ENCODE measurements at regions not wholly inside any gene's neighbourhood (a gene's known extent, or its start where the extent isn't known, plus 50 kb on each side); places are given as distances from the start of the nearest gene placed in this dataset.

DNA sequence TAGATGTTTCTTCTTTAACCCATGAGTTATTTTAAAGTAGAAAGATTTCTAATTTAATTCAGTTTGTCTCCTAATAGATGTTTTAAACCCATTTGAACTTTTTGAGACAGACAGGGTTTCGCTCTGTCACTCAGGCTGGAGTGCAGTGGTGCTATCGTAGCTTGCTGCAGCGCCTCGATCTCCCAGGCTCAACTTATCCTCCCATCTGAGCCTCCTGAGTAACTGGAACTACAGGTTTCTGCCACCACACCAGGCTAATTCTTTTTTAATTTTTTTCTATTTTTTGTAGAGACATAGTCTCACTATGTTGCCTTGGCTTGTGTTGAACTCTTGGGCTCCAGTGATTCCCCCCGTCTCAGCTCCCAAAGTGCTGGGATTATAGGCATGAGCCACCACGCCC lies 53.0 kb upstream of the RAB18 start:
- no peak for DNase-seq

DNA sequence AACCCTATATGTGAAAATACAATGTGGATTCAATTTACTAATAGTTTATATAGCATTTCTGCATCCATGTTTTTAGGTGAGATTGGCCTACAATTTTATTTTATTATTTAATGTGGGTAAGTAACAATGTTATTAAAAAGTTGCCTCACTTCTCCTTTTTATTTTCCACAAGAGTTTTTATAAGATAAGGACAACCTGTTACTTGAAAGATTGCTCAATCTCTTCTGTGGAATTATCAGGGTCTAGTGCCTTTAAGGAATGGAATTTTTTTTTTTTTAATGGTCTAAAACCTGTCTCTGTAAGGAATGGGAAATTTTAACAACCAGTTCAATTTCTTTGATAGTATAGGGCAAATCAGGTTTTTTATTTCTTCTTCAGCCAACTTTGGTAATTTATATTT lies 53.9 kb upstream of the RAB18 start:
- no peak for DNase-seq

DNA sequence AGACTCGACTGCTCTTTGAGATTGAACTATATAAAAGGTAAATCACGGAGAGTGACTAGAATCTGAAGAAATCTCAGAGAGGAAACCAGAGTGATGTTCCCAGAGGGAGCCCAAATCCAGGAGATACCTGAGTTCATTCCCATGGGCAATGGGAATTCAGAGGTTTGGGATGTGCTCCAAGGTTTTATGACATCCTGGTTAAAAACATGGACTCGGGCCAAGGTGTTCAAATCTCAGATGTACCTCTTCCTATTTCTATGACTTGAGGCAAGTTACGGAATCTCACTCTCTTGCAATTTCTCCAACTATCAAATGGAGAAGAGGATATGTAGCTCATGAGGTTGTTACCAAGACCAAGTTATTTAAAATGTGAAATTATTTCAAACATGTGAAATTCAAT lies 54.5 kb upstream of the RAB18 start:
- no peak for DNase-seq

DNA sequence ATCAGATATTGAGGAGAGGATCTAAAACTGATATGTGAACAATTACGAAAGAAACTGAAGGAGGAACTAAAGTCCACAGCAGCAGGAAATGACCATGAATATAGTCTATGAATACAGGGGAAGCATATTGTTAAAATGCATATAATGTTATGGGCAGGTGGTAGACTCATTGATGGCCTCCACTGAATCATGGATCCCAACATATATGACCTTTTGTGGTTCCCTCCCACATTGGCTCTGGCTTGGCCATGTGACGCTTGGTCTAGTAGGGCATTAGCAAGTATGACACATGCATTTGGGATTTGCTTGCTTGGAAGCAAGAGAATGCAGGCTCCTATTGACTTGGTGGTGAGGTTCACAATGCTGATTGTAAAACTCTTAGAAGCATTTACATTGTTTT lies 55.2 kb upstream of the RAB18 start:
- no peak for DNase-seq

DNA sequence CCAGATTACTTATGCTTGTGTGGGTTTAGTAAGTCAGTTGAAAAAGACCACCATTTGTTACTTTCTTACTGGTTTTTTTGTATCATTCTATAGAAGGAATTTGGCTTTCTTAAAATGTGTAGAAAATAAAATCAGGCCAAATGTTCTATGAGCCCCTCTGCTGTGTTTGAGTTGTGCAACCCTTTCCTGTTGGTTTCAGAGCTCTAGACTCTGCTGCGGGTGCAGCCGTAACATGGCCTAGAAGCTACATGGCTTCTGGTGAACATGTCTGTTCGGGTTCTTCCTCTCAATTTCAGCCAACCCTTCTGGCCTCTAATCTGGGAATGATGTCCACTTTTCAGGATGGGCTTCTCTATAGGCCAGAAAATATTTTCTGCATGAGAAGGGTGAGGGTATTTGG lies 56.6 kb upstream of the RAB18 start:
- no peak for DNase-seq

DNA sequence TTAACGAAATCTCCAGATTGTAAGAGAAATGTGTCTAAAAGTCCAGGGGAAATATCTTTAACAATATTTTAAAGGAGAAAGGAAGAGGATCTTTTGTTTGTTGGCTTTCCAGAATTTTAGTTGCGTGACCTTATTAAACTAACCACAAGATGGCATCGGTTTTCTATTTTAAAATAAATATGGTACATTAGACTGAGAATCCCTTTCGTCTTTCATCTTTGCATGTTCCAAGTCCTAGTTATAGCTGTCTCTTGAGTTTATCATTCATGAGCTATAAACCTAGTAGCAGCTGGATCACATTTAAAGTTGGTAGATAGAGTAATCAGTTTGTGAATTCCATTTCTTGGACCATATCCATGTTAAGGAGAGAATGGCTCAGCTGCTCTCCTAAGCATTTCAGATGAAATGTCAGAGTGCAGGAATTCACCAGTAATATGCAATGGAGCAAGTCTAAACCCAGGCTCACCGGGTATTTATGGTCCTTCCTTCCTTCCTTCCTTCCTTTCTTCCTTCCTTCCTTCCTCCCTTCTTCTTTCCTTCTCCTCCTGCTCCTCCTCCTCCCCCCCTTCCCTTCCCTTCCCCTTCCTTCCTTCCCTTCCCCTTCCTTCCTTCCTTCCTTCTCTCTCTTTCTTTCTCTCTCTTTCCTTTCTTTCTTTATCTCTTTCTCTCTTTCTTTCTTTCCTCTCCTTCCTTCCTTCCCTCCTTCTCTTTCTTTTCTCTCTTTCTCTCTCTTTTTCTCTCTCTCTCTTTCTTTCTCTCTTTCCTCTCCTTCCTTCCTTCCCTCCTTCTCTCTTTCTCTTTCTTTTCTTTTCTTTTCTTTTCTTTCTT lies 57.8 kb upstream of the RAB18 start:
- no peak for DNase-seq

DNA sequence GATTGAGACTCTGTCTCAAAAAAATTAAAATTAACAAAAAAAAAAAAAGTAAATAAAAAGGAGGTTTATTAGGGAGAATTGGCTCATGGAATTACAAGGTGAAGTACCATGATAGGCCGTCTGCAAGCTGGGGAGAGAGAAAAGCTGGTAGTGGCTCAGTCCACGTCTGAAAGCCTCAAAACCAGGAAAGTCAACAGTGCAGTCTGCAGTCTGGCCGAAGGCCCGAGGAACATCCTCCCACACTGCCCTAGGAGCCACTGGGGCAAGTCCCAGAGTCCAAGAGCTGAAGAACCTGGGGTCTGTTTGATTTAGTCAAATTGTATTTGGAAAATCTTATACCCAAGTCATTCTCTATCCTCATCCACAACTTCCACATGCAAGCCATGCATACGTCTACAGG lies 59.0 kb upstream of the RAB18 start:
- DNase-seq = no peak

DNA sequence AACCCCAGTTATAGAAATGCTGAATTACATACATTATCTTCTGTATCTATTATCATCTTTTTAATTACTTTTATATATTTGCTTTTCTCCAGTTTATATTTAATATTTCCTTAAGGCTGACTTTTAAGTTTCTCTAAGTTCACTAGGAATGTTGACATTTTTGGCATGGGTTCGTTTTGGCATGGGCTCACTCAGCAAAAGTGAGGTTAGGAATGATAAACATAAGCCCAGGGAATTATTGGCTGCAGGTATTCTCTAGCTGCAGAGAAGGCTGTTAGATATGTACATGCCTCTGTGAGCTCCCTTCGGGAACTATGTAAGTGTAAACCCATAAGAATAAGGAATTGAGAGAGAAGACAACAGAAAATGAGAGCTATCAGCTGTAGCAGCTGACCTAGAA lies 63.6 kb upstream of the RAB18 start:
- DNase-seq = no peak

DNA sequence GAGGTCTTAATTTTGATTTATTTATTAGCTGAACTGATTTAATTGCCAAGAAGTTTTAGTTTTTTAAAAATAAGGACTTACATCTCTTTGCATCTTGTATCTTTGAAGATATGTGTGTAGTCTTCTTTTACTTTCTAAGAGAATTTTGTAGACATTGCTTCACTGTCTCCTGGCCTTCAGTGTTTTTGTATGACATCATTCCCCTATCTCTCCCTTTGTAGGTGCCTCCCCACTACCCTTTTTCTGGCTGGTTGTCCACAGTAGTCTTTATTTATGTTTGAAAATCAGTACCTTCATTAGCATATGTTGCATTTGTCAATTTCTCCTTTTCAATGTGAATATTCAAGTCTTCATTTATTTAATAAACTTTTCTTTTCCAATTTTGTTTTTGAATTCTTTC lies 64.1 kb upstream of the RAB18 start:
- no peak for DNase-seq

DNA sequence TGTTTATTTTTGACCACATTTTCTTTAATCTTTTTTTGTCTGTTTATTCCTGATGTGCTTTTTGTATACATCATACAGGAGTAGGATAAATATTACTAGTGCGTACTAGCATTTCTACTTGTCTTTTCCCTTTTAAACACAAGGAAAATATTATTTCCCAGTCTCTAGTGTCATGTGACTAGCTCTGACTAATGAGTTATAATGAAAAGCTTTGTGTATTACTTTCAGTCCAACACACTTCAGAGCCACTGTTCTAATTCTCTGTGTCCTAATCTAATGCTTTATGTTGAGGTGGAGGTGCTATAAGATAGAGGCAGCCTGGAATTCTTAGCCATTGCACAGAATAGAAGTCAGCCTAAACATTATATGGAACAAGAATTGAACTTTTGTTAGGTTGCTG lies 65.0 kb upstream of the RAB18 start:
- DNase-seq = no peak

DNA sequence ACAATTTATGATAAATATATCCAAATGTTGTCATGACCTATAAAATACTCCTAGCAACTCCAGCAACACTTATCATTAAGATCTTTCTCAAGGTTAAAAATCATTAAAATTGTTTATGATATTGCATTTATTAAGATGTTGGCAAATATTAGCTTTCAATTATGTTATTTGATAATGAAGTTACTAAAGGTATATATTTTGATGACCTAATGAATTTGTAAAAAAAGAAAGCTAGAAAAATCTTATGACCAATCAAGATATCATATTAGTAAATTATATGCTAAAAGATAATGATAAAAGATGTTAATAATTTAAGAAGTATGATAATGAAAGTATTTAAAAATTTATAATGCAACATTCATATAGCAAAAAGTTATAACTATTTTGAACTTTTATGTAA lies 66.3 kb upstream of the RAB18 start:
- DNase-seq = no peak

DNA sequence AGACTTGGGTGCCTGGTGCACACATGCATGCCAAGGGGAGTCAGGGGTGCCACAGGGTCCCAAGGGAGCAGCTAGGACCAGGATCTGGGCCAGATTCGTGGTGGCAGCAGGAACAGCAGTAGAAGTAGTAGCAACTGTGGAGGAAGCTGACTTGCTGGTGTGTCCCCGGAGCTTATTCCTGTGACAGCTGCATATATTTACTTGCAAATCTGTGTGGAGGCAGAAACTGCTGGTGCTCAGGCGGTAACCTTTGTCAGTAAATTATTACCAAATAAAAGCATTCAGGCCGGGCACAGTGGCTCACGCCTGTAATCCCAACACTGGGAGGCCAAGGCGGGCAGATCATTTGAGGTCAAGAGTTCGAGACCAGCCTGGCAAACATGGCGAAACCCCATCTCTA lies 67.4 kb upstream of the RAB18 start:
- no peak for DNase-seq

DNA sequence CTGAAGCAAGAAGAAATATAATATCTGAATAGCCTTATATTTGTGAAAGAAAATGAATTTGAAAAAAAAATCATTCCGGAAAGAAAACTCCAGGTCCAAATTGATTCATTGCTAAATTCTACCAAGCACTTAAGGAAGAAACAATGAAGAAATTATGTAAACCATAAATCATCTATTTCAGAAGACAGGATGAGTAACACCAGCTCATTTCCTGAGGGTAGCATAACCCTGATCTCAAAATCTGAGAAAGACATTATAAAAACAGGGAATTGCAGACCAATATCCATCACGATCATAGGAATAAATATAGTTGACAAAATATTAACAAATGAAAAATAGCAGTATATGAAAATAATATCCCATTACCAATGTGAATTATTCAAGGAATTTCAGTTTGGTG lies 70.1 kb upstream of the RAB18 start:
- no peak for DNase-seq

DNA sequence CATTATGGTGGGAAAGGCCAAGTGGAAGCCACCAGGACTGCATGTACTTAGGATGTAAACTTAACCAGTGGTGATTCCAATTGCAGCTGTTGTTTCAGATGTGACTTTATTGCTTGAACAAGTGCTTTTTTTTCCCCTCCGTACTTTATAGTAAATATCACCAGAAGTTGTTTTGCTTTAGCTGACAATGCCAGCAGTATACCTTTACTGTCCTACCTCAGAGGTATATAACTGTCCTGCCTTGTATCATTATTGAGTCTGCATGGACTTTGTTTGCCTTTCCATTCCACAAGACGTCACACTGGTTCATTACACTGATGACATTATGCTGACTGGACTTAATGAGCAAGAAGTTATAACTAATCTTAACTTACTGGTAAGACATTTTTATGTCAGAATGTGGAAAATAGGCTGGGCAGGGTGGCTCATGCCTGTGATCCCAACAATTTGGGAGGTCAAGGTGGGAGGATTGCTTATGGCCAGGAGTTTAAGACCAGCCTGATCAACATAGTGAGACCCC lies 77.1 kb upstream of the RAB18 start:
- no peak for DNase-seq

DNA sequence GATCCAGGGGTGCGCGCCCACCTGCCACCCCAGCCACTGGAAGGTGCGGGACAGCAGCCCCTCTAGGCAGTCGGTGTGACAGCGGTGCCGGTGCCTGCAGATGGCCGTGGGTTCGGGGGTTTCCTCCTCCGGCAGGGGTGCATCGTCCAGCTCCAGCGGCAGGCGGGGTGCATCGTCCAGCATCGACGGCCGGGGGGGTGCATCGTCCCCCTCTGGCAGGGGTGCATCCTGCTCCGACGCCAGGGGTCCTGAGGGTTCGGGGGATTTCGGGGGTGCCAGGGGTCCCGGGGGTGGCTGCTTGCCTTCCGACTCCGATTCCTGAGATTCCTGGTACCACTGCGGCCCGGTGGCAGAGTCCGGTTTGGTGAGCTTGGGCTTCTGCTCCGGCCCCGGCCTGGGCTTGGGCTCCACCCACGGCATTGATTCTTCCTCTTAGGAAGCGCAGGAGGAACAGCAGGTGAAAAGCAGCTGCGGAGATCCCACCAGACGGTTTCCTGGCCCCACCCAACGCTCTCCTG lies 90.2 kb upstream of the RAB18 start:
- no peak for DNase-seq

DNA sequence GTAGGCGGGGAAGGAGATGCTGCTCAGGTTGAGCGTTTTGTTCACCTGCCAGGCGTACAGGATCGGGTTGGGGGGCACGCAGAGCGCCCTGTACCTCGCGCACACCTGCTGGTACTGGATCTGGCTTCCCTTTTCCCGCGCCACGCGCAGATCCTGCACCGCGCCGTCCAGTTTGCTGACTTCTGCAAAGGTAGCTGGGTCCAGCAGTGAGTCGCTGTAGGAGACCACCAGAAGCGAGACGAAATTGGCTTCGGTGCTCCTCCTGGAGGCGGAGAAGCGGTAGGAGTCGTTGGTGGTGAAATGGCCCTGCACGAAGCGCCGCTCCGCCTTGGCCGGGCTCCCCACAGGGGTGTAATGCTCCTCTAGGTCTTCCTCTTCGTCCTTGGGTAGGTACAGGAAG lies 90.7 kb upstream of the RAB18 start:
- DNase-seq = no peak

DNA sequence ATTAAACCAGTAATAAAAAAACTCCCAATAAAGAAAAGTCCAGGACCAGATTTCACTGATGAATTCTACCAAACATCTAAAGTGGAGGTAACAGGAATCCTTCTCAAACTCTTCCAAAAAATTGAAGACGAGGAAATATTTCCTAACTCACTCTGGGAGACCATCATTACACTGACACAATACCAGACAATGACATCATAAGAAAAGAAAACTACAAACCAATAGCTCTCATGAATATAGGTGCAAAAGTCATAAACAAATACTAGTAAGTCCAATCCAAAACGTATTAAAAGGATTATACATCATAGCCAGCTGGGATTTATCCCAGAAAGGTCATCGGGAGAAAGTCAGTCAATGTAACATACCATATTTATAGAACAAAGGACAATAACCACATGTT lies 94.0 kb upstream of the RAB18 start:
- DNase-seq = no peak

DNA sequence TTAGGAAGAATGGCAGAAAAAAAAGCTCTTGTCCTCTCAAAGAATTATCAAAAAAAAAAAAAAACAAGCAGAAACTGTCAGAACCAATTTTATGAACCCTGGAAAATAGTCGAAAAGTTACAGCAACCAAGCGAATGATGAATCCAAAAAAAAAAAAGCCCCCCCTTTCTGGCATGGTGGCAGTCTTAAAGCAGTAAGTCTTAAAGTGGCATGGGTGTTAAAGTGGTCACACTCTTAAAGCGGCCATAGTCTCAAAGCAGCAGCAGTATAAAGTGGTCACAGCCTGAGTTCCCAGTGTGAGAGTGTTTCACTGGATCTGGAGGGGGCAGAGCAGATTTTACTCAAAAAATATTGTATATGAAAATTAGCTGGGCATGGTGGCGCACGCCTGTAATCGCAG lies 96.8 kb upstream of the RAB18 start:
- DNase-seq = no peak

DNA sequence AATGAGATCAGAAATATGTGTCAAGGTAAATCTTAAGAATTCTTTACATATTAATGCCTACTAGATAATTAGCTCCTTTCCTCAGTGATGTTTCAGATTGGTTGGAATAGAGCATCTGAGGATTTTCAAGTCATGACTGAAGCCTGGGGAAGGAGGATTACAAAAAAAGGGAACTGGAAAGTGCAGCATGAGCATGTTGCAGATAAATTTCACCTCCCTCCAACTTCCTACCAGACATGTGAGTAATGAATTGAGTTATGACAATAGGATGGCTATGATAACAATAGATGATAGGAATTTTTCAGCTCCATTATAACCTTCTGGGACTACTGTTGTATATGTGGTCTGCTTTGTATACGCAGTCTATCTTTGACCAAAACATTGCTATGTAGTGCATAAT lies 104.2 kb upstream of the RAB18 start:
- no peak for DNase-seq

DNA sequence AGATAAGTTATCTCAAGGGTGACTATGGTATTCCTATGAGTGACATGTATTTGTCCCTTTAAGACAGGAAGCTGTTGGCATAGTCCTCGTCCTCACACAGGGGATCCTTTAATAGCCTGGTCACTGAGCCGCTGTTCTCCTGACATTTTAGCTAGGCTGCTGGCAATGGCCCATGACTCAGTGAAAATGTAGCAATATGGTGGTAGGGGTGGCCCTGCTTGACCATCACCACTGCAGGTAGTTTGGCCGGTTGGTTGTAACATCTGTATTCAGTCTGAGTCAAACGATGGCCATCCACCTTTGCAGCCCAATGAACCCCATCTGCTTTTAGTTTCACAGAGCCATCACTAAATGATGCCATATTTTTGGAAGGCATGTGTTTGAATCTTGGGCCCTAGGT lies 110.1 kb upstream of the RAB18 start:
- DNase-seq = no peak

DNA sequence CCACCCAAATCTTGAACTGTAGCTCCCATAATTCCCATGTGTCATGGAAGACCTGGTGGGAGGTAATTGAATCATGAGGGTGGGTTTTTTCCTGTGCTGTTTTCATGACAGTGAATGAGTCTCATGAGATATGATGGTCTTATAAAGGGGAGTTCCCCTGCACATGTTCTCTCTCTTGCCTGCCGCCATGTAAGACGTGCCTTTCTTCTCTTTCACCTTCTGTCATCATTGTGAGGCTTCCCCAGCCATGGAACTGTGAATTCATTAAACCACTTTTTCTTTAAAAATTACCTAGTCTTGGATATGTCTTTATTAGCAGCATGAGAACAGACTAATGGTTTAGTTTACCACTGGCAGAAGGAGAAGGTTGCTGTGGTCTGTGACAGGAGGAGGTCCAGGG lies 111.5 kb upstream of the RAB18 start:
- no peak for DNase-seq

DNA sequence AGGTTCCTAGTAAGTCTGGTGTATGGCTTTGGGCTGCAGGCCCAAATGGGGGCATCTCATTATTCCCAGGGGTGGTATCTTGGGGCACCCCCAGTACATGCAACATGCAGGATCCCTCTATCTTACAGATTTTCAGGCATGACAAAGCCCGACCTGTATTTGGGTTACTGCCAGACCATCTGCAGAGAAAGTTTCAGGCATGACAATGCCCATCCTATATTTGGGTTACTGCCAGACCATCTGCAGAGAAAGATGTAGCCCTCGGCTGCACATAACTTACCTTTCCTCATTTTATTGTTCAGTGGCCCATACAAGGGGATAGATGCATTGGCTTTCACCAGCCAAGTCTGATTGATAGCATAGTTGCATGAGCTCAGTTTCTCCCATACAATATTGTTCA lies 112.2 kb upstream of the RAB18 start:
- DNase-seq = no peak

DNA sequence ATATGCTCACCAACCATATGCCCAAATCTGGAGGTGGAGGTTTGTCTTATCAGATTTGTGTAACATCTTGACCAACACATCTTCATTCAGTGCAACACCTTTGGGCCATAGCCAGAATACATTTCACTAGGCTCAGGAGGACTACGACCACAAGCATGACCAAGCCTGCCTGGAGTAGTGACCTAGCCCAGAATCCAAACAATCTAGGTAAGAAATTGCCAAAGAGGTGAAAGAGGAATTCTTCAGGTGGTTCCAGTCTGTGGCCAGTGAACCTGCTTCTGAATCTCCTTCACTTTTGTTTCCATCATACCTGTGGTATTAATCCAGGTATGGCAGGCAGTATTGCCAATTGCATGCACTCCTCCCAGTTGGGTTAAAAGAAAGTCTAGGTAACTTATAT lies 112.8 kb upstream of the RAB18 start:
- no peak for DNase-seq

DNA sequence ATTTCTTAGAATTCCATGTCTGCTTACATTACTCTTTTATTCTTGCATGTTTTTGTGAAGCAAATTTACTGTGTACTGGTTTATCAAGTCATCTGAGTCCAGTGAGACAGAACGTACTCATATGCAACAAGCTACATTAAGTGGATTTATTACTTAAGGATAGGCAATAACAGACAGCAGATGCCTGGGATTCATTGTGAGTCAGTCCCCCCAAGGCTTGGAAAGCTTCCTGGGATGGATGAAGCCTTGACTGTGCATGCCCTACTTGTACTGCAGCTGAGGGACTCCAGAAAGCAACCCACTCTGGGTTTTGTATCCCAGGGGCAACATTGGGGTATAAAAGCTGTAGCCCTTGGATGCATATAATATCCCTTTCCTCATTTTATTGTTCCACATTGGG lies 113.4 kb upstream of the RAB18 start:
- no peak for DNase-seq
